COLO668 (cell line): ENCODE measurements at regions not wholly inside any gene's neighbourhood (a gene's known extent, or its start where the extent isn't known, plus 50 kb on each side); places are given as distances from the start of the nearest gene placed in this dataset.

Source experiments
- DNase-seq: peaks from one replicate; lab custom pipeline; 2025; ENCODE audit not compliant: unreplicated experiment; lab: John Stamatoyannopoulos, UW

GRCh38 chr15:39140060-39140604 is 440.7 kb upstream of the THBS1 start:
- DNase-seq: peak; percentile 20

GRCh38 chr15:39142500-39142899 is 438.4 kb upstream of the THBS1 start:
- DNase-seq: no peak

- no peak for DNase-seq
These were observed 437.4 kb upstream of the THBS1 start for GRCh38 chr15:39143479-39143878.

- DNase-seq: no peak
These were observed 436.8 kb upstream of the THBS1 start for GRCh38 chr15:39144051-39144450.

GRCh38 chr15:39144613-39145499 is 436.0 kb upstream of the THBS1 start:
- no peak for DNase-seq

GRCh38 chr15:39145854-39146625 is 434.8 kb upstream of the THBS1 start:
- DNase-seq: no peak

GRCh38 chr15:39149636-39150150 is 431.2 kb upstream of the THBS1 start:
- DNase-seq: no peak

- DNase-seq: no peak
These were observed 429.3 kb upstream of the THBS1 start for GRCh38 chr15:39151545-39151944.

GRCh38 chr15:39153058-39153714 is 427.7 kb upstream of the THBS1 start:
- no peak for DNase-seq

- DNase-seq: no peak
These were observed 427.2 kb upstream of the THBS1 start for GRCh38 chr15:39153716-39154115.

- DNase-seq: no peak
These were observed 426.6 kb upstream of the THBS1 start for GRCh38 chr15:39154227-39154638.

GRCh38 chr15:39154776-39155175 is 426.1 kb upstream of the THBS1 start:
- DNase-seq: no peak

- no peak for DNase-seq
These were observed 424.7 kb upstream of the THBS1 start for GRCh38 chr15:39156166-39156565.

GRCh38 chr15:39156646-39157250 is 424.1 kb upstream of the THBS1 start:
- DNase-seq: no peak

GRCh38 chr15:39157882-39158281 is 423.0 kb upstream of the THBS1 start:
- no peak for DNase-seq

- DNase-seq: no peak
These were observed 421.0 kb upstream of the THBS1 start for GRCh38 chr15:39159833-39160232.

- DNase-seq: no peak
These were observed 419.8 kb upstream of the THBS1 start for GRCh38 chr15:39161096-39161495.

- no peak for DNase-seq
These were observed 415.7 kb upstream of the THBS1 start for GRCh38 chr15:39165020-39165706.

- no peak for DNase-seq
These were observed 413.5 kb upstream of the THBS1 start for GRCh38 chr15:39167164-39168058.
